Neural progenitor cell (in vitro differentiated cells): ENCODE measurements at regions not wholly inside any gene's neighbourhood (a gene's known extent, or its start where the extent isn't known, plus 50 kb on each side); places are given as distances from the start of the nearest gene placed in this dataset.

Source experiments
- CTCF ChIP-seq: fragments of 200-600 bp; sonication (generic); IDR thresholded peaks from 2 replicates; pipeline ENCODE4 v1.5.1; 2017; ENCODE audit warnings: antibody characterized with exemption, mild to moderate bottlenecking
- EZH2 ChIP-seq: fragments of 200-600 bp; sonication (generic); IDR thresholded peaks from 2 replicates; pipeline ENCODE4 v1.6.1; 2017; ENCODE audit warnings: antibody characterized with exemption, mild to moderate bottlenecking, moderate library complexity
- EZH2phosphoT487 ChIP-seq: fragments of 200-600 bp; sonication (generic); IDR thresholded peaks from 2 replicates; pipeline ENCODE4 v1.6.1; 2017; ENCODE audit warnings: antibody characterized with exemption

GRCh38 chr13:103803349-103803748, 737.1 kb upstream of the SLC10A2 start:
- TF ChIP-seq CTCF, result no peak
- TF ChIP-seq EZH2phosphoT487, result no peak
- no peak for TF ChIP-seq EZH2
